WI38 (cell line): ENCODE measurements at regions not wholly inside any gene's neighbourhood (a gene's known extent, or its start where the extent isn't known, plus 50 kb on each side); places are given as distances from the start of the nearest gene placed in this dataset.

Experiments
- H3K4me3 ChIP-seq: 2 replicates; pipeline ENCODE4 v1.5.1; 2011; ENCODE audit warnings: low read depth, mild to moderate bottlenecking, control low read depth, low read length
- TF ChIP-seq, protein P1 (sequence below): IDR thresholded peaks from 2 replicates; pipeline ENCODE4 v1.5.1; 2012; ENCODE audit warnings: low read depth, mild to moderate bottlenecking, control low read depth, low read length

DNA sequence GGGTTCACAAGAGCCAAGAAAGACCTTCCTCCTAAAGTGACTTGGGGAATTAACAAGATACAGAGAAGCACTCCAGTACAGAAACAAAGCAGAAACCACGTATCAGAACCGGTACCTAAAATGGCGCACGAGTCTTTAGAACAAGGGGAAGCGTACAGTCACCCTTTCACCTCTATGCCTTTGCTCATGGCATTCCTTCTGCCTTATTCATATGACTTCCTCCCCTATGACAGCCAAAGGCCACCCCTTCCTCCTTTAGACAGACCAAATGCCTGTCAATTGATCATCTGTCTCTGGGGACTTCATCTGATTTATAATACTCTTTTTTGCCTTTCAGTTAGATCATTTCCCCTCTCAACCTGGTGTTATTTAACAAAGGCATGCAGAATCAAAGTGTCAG is 89.5 kb upstream of the OSBPL8 start:
- TF ChIP-seq, protein P1, sequence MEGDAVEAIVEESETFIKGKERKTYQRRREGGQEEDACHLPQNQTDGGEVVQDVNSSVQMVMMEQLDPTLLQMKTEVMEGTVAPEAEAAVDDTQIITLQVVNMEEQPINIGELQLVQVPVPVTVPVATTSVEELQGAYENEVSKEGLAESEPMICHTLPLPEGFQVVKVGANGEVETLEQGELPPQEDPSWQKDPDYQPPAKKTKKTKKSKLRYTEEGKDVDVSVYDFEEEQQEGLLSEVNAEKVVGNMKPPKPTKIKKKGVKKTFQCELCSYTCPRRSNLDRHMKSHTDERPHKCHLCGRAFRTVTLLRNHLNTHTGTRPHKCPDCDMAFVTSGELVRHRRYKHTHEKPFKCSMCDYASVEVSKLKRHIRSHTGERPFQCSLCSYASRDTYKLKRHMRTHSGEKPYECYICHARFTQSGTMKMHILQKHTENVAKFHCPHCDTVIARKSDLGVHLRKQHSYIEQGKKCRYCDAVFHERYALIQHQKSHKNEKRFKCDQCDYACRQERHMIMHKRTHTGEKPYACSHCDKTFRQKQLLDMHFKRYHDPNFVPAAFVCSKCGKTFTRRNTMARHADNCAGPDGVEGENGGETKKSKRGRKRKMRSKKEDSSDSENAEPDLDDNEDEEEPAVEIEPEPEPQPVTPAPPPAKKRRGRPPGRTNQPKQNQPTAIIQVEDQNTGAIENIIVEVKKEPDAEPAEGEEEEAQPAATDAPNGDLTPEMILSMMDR, result no peak
- no peak overlapping the region for H3K4me3 ChIP-seq

DNA sequence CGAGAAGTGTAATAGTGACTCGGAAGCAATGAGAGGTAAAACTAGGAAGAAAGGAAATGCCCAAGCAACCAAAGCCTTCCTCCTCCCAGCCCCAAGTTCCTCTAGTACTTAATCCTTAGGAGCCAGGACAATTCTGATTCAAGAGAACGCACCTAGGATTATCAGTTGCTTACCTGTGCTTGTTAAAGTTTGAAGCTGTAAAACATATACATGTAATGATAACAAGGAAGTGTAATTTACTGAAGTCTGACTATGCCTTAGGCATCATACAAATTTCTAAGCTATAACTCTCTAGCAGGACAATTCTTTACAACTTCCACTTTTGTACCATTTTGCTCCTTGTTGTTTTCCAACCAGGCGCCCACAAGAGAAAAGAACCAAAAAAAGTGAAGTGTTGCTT is 92.8 kb upstream of the OSBPL8 start:
- TF ChIP-seq, protein P1, result no peak

DNA sequence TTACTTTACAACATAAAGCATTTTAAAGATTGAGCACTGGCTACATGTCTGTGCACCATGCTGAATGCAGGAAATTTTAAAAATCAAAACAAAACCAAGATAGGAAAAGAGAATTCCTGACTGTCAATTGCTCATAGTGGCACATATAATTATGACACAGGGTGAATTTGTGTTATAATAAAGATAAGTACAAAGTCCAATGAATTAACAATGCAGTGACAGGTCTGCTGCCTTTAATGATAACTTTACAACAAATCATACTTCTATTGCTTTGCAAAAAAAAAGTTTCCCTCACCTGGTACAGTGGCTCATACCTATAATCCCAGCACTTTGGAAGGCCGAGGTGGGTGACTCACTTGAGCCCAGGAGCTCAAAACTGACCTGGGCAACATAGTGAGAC is 93.8 kb upstream of the OSBPL8 start:
- TF ChIP-seq, protein P1, result no peak
- no peak overlapping the region for H3K4me3 ChIP-seq

More for the DNA sequence above, 92.8 kb upstream of the OSBPL8 start:
- no peak overlapping the region for H3K4me3 ChIP-seq

DNA sequence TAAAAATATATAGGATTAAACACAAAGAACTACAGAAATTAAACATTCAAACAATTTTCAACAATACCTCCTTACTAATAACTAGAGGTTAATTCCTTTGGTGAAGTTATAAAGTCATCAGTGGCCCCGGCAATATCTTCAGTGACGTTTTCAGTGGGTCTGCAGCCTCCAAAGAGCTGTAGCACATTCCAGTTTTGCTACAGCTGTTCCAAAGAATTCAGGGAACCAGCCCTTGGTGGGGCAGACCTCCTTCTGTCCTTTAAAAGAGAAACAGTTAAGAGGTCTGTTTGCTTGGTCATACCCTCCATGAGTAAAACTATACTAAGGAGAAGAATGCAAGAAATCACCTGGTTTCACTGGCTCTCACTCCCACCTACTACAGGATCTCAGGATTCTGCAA is 99.2 kb upstream of the ZDHHC17 start:
- TF ChIP-seq, protein P1, result no peak
- H3K4me3 ChIP-seq, result no peak overlapping the region

DNA sequence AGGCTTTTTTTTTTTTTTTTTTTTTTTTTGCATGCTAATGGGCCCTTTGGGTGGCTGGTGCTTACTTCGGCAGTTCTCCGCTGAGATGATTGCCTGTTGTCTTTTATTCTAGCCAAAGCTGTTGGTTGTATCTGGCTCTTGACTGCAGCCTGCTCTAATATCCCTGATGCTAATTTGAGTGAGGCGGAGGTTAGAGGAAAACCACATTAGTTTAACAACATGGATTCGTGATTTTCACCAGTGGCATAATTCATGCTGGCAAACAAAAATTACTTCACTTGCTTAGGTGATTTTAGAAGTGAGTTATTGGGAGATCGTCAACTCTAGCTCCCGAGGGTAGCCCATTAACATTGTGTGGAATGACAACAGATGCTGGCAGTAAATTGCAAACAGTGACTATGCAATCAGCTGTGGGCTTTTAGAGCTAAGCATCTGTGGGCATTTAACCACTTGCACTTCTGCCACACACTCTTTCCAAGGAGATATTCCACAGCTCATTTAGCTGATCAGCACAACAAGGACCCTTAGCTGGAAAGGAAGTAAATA is 97.6 kb upstream of the ZDHHC17 start:
- H3K4me3 ChIP-seq, result no peak overlapping the region
- TF ChIP-seq, protein P1, result no peak

DNA sequence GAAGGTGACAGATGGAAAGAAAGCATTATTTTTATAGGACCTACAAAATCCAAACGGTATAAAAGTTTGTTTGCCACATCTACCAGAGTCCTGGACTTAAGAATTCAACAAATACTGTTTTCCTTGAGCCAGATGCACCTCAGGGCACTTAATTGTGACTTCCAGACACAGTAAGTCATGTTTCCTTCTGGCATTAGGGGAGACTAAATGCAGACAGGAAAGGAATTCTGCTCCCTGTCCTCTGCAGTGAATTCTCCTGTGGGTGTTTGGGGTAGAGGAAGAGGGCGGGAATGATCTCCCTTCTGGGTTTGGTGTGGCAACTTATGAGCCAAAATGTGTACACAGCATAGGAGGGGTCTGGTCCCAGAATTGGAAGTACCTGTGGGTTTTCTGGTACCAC is 93.9 kb upstream of the ZDHHC17 start:
- TF ChIP-seq, protein P1, result no peak
- no peak overlapping the region for H3K4me3 ChIP-seq

DNA sequence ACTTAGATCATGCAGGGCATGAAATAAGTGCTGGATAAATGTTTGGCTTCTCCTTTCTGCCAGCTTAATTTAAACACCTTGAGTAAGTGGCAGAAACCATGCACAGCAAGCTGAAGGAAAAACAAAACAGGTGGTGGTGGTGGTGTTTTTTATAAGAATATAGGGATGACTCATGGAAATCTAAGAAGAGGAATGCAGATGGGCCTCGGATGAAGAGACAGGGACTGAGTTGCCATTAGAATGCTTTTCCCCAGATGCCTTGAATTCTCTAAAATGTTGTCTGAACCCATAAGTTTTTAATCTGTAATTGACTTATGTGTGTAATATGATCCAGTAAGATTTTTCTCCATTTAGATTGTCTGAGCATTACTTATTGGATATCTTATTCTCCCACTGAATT is 93.1 kb upstream of the ZDHHC17 start:
- TF ChIP-seq, protein P1, result no peak
- no peak overlapping the region for H3K4me3 ChIP-seq
